Gastroesophageal sphincter (tissue), 3 donors: ENCODE measurements at regions not wholly inside any gene's neighbourhood (a gene's known extent, or its start where the extent isn't known, plus 50 kb on each side); places are given as distances from the start of the nearest gene placed in this dataset.

ENCODE experiments used
- CTCF ChIP-seq, 4 experiments: fragments of 200-600 bp in 2 of 4; fragments of 450-650 bp in 2 of 4; sonication (generic) in 1 of 4; IDR thresholded peaks; one replicate each; pipeline ENCODE4 v1.5.1; 2017 to 2019; ENCODE audit warnings: antibody characterized with exemption in 4 of 4, mild to moderate bottlenecking in 2 of 4, moderate library complexity in 2 of 4
- POLR2A ChIP-seq, 2 donors: fragments of 450-650 bp; IDR thresholded peaks; one replicate each; pipeline ENCODE4 v1.6.1; 2017; ENCODE audit warnings: antibody characterized with exemption in 2 of 2, mild to moderate bottlenecking in 2 of 2, moderate library complexity in 1 of 2

- no peak for TF ChIP-seq CTCF (IDR thresholded peaks at IDR 0.05)
- no peak for TF ChIP-seq POLR2A (IDR thresholded peaks at IDR 0.05)
Observed at GRCh38 chr5:82910491-82910890, 166.7 kb downstream of the TMEM167A start.
